IPS-NIHi7 (cell line): ENCODE measurements at regions not wholly inside any gene's neighbourhood (a gene's known extent, or its start where the extent isn't known, plus 50 kb on each side); places are given as distances from the start of the nearest gene placed in this dataset.

Experiments used
- DNase-seq: peaks from one replicate; pipeline ENCODE4 v3.0.0; 2012; ENCODE audit warnings: mixed read lengths; ENCODE audit errors: extremely low spot score

GRCh38 chr9:129473523-129474244, 147.2 kb downstream of the C9orf50 start:
- DNase-seq, result no peak

- DNase-seq, result no peak
Measured at GRCh38 chr9:129472651-129473102, 148.2 kb downstream of the C9orf50 start.

GRCh38 chr9:129471201-129472019, 149.5 kb downstream of the C9orf50 start:
- no peak for DNase-seq

- no peak for DNase-seq
Measured at GRCh38 chr9:129469988-129470316, 150.9 kb downstream of the C9orf50 start.

GRCh38 chr9:129469188-129469987, 151.5 kb downstream of the C9orf50 start:
- no peak for DNase-seq

GRCh38 chr9:129467739-129468666, 152.9 kb downstream of the C9orf50 start:
- no peak for DNase-seq

- no peak for DNase-seq
Measured at GRCh38 chr9:129467004-129467588, 153.8 kb downstream of the C9orf50 start.

GRCh38 chr9:129465834-129466535, 154.9 kb downstream of the C9orf50 start:
- no peak for DNase-seq

GRCh38 chr9:129464972-129465833, 155.7 kb downstream of the C9orf50 start:
- DNase-seq, result no peak

- DNase-seq, result no peak
Measured at GRCh38 chr9:129463994-129464393, 156.9 kb downstream of the C9orf50 start.

GRCh38 chr9:129463477-129463876, 157.4 kb downstream of the C9orf50 start:
- no peak for DNase-seq

- no peak for DNase-seq
Measured at GRCh38 chr9:129462360-129462759, 158.5 kb downstream of the C9orf50 start.

GRCh38 chr9:129460323-129461261, 160.3 kb downstream of the C9orf50 start:
- peak; percentile 92 for DNase-seq

- DNase-seq, result peak; percentile 10
Measured at GRCh38 chr9:129459547-129460322, 161.2 kb downstream of the C9orf50 start.

GRCh38 chr9:129458663-129459546, 162.0 kb downstream of the C9orf50 start:
- no peak for DNase-seq

- no peak for DNase-seq
Measured at GRCh38 chr9:129458155-129458661, 162.7 kb downstream of the C9orf50 start.
